Caco-2 (cell line): ENCODE measurements at regions not wholly inside any gene's neighbourhood (a gene's known extent, or its start where the extent isn't known, plus 50 kb on each side); places are given as distances from the start of the nearest gene placed in this dataset.

Source experiments
- BruUV-seq: library from RNA; stranded (reverse); fragments of 400-500 nt; replicated peaks from 2 replicates; lab custom pipeline; 2021; lab: Mats Ljungman, UMichigan
- CTCF ChIA-PET: fragments of 300-600 bp; sonication (Branson Sonifier 250); formaldehyde crosslinking; loops from one replicate; lab custom pipeline; 2022; ENCODE audit warnings: antibody characterized with exemption; lab: Charles Lee
- POLR2A ChIA-PET: fragments of 300-600 bp; sonication (Branson Sonifier 250); formaldehyde crosslinking; loops from one replicate; lab custom pipeline; 2022; ENCODE audit warnings: antibody characterized with exemption; lab: Charles Lee
- DNase-seq, 2 experiments: peaks; one replicate each; pipeline versions ENCODE4 v3.0.0 to v3.0.0-alpha.2; 2020 to 2022
- H3K27me3 ChIP-seq: replicated peaks from 2 replicates; pipeline ENCODE4 v1.6.0; 2011; ENCODE audit warnings: low read length; ENCODE audit not compliant: control insufficient read depth, insufficient read depth
- H3K36me3 ChIP-seq: 2 replicates; pipeline ENCODE4 v1.5.1; 2011; ENCODE audit warnings: low read length; ENCODE audit not compliant: control insufficient read depth, insufficient read depth
- H3K4me1 ChIP-seq: fragments of 250-450 bp; sonication (Bioruptor Pico); 2 replicates; pipeline ENCODE4 v1.5.1; 2020; ENCODE audit warnings: mild to moderate bottlenecking
- H3K4me3 ChIP-seq: 2 replicates; pipeline ENCODE4 v1.5.1; 2011; ENCODE audit warnings: low read depth, mild to moderate bottlenecking, control low read depth, low read length
- H3K9me3 ChIP-seq: fragments of 250-450 bp; sonication (Bioruptor Pico); 2 replicates; pipeline ENCODE4 v1.5.1; 2020; ENCODE audit warnings: mild to moderate bottlenecking, moderate library complexity
- H3K27ac Mint-ChIP-seq: one replicate; pipeline ENCODE4 v1.8.0; 2022; ENCODE audit warnings: mixed read lengths; ENCODE audit not compliant: unreplicated experiment
- H3K27me3 Mint-ChIP-seq: one replicate; pipeline ENCODE4 v1.8.0; 2022; ENCODE audit warnings: mixed read lengths; ENCODE audit not compliant: insufficient read depth, unreplicated experiment
- H3K36me3 Mint-ChIP-seq: one replicate; pipeline ENCODE4 v1.8.0; 2022; ENCODE audit warnings: mild to moderate bottlenecking, mixed read lengths; ENCODE audit not compliant: insufficient read depth, unreplicated experiment
- H3K4me1 Mint-ChIP-seq: one replicate; pipeline ENCODE4 v1.8.0; 2022; ENCODE audit warnings: low read depth, mixed read lengths; ENCODE audit not compliant: unreplicated experiment
- H3K4me3 Mint-ChIP-seq: one replicate; pipeline ENCODE4 v1.8.0; 2022; ENCODE audit warnings: mild to moderate bottlenecking, moderate library complexity, mixed read lengths; ENCODE audit not compliant: unreplicated experiment
- H3K9me3 Mint-ChIP-seq: one replicate; pipeline ENCODE4 v1.8.0; 2022; ENCODE audit warnings: mixed read lengths; ENCODE audit not compliant: unreplicated experiment
- intact Hi-C: fragments of 100-400 bp; cut with micrococcal nuclease; formaldehyde crosslinking; loops from one replicate; pipeline ENCODE4 v1.10.0; 2022; ENCODE audit not compliant: unreplicated experiment
- TF ChIP-seq, protein P1 (sequence below), 2 experiments: fragments of 200-600 bp in 1 of 2; IDR thresholded peaks; 1 replicate in 1 of 2; 2 replicates in 1 of 2; pipeline versions ENCODE4 v1.5.1 to v1.8.0; 2011 to 2022; ENCODE audit warnings: antibody characterized with exemption in 1 of 2, control low read depth in 1 of 2, inconsistent platforms in 1 of 2, low read depth in 1 of 2, low read length in 1 of 2, mild to moderate bottlenecking in 1 of 2, moderate library complexity in 1 of 2; ENCODE audit not compliant: insufficient read depth in 1 of 2, severe bottlenecking in 1 of 2, unreplicated experiment in 1 of 2

DNA sequence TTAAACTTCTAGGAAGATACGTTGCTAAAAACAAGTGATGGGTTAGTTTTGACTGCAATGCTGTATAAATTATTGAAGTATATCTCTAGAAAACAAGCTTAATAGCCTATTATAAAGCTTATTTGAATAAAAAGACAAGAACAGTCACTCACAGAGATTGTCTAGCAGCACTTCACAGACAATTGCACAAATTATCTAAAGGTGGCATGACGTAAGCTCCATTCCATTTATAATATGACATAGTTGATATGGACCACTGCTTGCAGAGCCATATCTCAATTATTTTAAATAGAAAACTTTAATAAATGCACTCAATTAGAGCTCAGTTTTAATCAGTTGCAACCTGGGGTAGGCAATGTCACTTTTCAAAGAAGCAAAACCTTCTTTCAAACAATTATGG lies 319.9 kb upstream of the GBE1 start:
- CTCF ChIA-PET = no interaction called here
- Mint-ChIP-seq H3K4me1 (no peaks in the 10 kb centered on the region), H3K27me3 (peaks cover 3% of the 10 kb centered on the region), H3K9me3 (no peaks in the 10 kb centered on the region), H3K4me3 (no peak overlapping the region), H3K27ac (no peak overlapping the region), H3K36me3 (no peaks in the 10 kb centered on the region)
- no peaks in the 10 kb centered on the region for H3K27me3 ChIP-seq
- BruUV-seq = no TSS peak
- intact Hi-C loops = no loop called here
- no peak overlapping the region for H3K4me3 ChIP-seq
- no peaks in the 10 kb centered on the region for H3K4me1 ChIP-seq
- POLR2A ChIA-PET = no interaction called here
- no peak for DNase-seq
- no peaks in the 10 kb centered on the region for H3K36me3 ChIP-seq
- TF ChIP-seq, protein P1, sequence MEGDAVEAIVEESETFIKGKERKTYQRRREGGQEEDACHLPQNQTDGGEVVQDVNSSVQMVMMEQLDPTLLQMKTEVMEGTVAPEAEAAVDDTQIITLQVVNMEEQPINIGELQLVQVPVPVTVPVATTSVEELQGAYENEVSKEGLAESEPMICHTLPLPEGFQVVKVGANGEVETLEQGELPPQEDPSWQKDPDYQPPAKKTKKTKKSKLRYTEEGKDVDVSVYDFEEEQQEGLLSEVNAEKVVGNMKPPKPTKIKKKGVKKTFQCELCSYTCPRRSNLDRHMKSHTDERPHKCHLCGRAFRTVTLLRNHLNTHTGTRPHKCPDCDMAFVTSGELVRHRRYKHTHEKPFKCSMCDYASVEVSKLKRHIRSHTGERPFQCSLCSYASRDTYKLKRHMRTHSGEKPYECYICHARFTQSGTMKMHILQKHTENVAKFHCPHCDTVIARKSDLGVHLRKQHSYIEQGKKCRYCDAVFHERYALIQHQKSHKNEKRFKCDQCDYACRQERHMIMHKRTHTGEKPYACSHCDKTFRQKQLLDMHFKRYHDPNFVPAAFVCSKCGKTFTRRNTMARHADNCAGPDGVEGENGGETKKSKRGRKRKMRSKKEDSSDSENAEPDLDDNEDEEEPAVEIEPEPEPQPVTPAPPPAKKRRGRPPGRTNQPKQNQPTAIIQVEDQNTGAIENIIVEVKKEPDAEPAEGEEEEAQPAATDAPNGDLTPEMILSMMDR (IDR thresholded peaks at IDR 0.05; ENCODE audit: insufficient read depth in 1 of 2, low read depth in 1 of 2, low read length in 1 of 2, severe bottlenecking in 1 of 2, unreplicated experiment in 1 of 2) = no peak
- H3K9me3 ChIP-seq = no peaks in the 10 kb centered on the region

DNA sequence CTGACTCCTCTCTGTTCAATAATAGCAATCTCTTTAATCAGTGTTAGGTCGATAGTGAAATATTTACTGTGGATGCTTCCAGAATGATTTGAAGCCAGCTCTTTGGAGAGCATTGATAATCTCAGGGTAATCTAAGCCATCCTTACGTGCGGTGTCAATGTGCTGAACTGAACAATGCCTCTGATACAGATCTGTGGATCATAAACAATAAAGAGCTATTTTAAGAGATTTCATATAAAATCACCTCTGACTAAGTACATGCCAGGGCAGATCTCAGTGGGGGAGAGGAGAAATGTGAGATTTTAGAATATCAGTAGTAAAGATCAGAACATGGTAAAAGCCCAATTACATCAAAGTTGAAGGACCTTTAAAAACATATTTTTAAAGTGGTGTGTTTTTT lies 319.3 kb upstream of the GBE1 start:
- no TSS peak for BruUV-seq
- Mint-ChIP-seq H3K27me3 (peaks cover 3% of the 10 kb centered on the region), H3K36me3 (no peaks in the 10 kb centered on the region), H3K4me3 (no peak overlapping the region), H3K9me3 (no peaks in the 10 kb centered on the region), H3K27ac (no peak overlapping the region), H3K4me1 (no peaks in the 10 kb centered on the region)
- ChIA-PET POLR2A (no interaction called here), CTCF (no interaction called here)
- no peaks in the 10 kb centered on the region for H3K27me3 ChIP-seq
- TF ChIP-seq, protein P1 (IDR thresholded peaks at IDR 0.05; ENCODE audit: insufficient read depth in 1 of 2, low read depth in 1 of 2, low read length in 1 of 2, severe bottlenecking in 1 of 2, unreplicated experiment in 1 of 2) = no peak
- no peak for DNase-seq
- no peaks in the 10 kb centered on the region for H3K36me3 ChIP-seq
- no peaks in the 10 kb centered on the region for H3K9me3 ChIP-seq
- no peak overlapping the region for H3K4me3 ChIP-seq
- intact Hi-C loops = no loop called here
- no peaks in the 10 kb centered on the region for H3K4me1 ChIP-seq

DNA sequence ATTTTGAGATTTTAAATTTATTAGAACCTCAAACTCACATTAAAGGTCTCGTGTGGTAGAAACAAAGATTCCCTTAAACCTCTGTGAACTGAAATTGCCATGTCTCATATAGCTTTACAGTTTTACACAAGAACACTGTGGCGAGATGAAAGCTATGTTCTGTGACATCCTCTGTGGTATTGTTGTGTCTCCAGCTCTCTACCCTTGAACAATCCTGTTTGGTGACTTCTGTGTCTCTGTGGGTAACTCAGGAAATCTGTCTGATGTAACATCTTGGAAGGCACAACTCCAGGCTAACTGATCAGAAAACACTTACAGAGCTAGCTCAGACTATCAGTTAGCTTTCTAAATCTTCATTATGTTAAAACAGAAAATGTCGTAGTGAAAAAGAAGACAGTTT lies 318.8 kb upstream of the GBE1 start:
- Histone ChIP-seq H3K36me3 (no peaks in the 10 kb centered on the region), H3K9me3 (no peaks in the 10 kb centered on the region), H3K4me1 (no peaks in the 10 kb centered on the region), H3K4me3 (no peak overlapping the region), H3K27me3 (no peaks in the 10 kb centered on the region)
- no TSS peak for BruUV-seq
- no peaks in the 10 kb centered on the region for H3K36me3 Mint-ChIP-seq
- H3K4me1 Mint-ChIP-seq = no peaks in the 10 kb centered on the region
- no peak overlapping the region for H3K4me3 Mint-ChIP-seq
- intact Hi-C loops = no loop called here
- TF ChIP-seq, protein P1 (IDR thresholded peaks at IDR 0.05; ENCODE audit: insufficient read depth in 1 of 2, low read depth in 1 of 2, low read length in 1 of 2, severe bottlenecking in 1 of 2, unreplicated experiment in 1 of 2) = no peak
- peaks cover 3% of the 10 kb centered on the region for H3K27me3 Mint-ChIP-seq
- POLR2A ChIA-PET = no interaction called here
- no peaks in the 10 kb centered on the region for H3K9me3 Mint-ChIP-seq
- DNase-seq = no peak
- no peak overlapping the region for H3K27ac Mint-ChIP-seq
- CTCF ChIA-PET = no interaction called here
